Central memory CD4-positive, alpha-beta T cell (primary cell): ENCODE measurements at regions not wholly inside any gene's neighbourhood (a gene's known extent, or its start where the extent isn't known, plus 50 kb on each side); places are given as distances from the start of the nearest gene placed in this dataset.

Experiments used
- DNase-seq: peaks from one replicate; pipeline ENCODE4 v3.0.0; 2022

- no peak for DNase-seq
Observed at GRCh38 chr7:4616116-4616515, 66.0 kb upstream of the FOXK1 start.

GRCh38 chr7:4621396-4621795, 60.7 kb upstream of the FOXK1 start:
- DNase-seq = no peak

GRCh38 chr7:4626318-4626845, 55.7 kb upstream of the FOXK1 start:
- DNase-seq = no peak

GRCh38 chr7:4629287-4629895, 52.7 kb upstream of the FOXK1 start:
- DNase-seq = no peak

DNA sequence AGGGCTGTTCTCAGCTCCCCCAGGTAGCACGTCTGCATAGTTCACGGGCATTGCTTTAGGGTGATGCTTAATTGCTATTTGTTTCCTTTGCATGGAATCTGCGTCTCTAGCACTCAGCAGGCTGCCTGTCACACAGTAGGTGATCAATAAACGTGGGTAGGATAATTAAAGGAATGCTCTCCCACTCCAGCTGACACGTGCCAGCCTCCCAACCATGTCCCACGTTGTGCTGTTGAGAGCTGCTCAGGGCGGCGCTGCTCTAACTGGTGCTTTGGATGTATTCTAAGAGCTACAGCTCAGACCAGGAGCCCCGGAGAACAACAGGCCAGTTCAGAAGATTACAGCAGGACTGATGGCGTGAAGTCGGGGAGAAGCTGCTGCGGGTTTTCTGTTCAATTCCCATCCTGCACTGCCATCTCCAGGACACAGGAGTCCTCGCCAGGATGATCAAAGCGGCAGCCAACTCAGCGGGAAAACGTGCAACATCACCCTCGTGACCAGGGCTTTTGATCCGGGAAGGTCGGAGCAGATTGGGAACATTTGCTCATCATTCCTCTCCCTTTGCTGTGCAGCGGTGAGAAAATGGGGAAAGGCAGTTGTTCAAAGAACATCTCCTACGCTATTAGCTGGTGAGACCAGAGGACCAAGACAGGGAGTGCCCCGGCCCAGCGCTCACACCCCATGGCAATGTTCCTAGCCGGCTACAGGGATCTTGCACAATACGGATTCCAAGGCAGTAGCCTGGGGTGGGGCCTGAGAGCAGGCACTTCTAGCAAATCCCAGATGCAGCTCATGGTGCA, 50.5 kb upstream of the FOXK1 start:
- DNase-seq = no peak
